HG02759 (cell line): ENCODE measurements at regions not wholly inside any gene's neighbourhood (a gene's known extent, or its start where the extent isn't known, plus 50 kb on each side); places are given as distances from the start of the nearest gene placed in this dataset.

ENCODE experiments used
- ATAC-seq: cut with Tn5 transposase; IDR thresholded peaks from one replicate; pipeline ENCODE4 v1.9.1; 2021; ENCODE audit warnings: mild to moderate bottlenecking, moderate library complexity; ENCODE audit not compliant: unreplicated experiment

GRCh38 chr2:196314157-196314556 is 142.8 kb upstream of the STK17B start:
- ATAC-seq = no peak

GRCh38 chr2:196314780-196315179 is 143.4 kb upstream of the STK17B start:
- ATAC-seq = no peak

GRCh38 chr2:196315388-196316049 is 144.1 kb upstream of the STK17B start:
- no peak for ATAC-seq

- no peak for ATAC-seq
Observed at GRCh38 chr2:196316050-196316430, 144.7 kb upstream of the STK17B start.

- ATAC-seq = no peak
Observed at GRCh38 chr2:196318517-196319377, 147.4 kb upstream of the STK17B start.

- ATAC-seq = no peak
Observed at GRCh38 chr2:196322973-196323810, 151.8 kb upstream of the STK17B start.

GRCh38 chr2:196324211-196324610 is 152.8 kb upstream of the STK17B start:
- ATAC-seq = no peak

- ATAC-seq = no peak
Observed at GRCh38 chr2:196328088-196328680, 156.8 kb upstream of the STK17B start.

- ATAC-seq = no peak
Observed at GRCh38 chr2:196329959-196330358, 158.6 kb upstream of the STK17B start.

- no peak for ATAC-seq
Observed at GRCh38 chr2:196330645-196331044, 159.3 kb upstream of the STK17B start.

GRCh38 chr2:196331143-196331542 is 159.8 kb upstream of the STK17B start:
- no peak for ATAC-seq

- no peak for ATAC-seq
Observed at GRCh38 chr2:196331851-196332250, 160.5 kb upstream of the STK17B start.

GRCh38 chr2:196333397-196333796 is 162.0 kb upstream of the STK17B start:
- ATAC-seq = no peak

GRCh38 chr2:196334710-196335109 is 163.3 kb upstream of the STK17B start:
- ATAC-seq = no peak

- no peak for ATAC-seq
Observed at GRCh38 chr2:196335221-196335634, 163.8 kb upstream of the STK17B start.

- ATAC-seq = no peak
Observed at GRCh38 chr2:196336207-196336606, 164.8 kb upstream of the STK17B start.

- ATAC-seq = peak; percentile 66
Observed at GRCh38 chr2:196336715-196337114, 165.3 kb upstream of the STK17B start.

- peak; percentile 41 for ATAC-seq
Observed at GRCh38 chr2:196337208-196337953, 166.0 kb upstream of the STK17B start.

GRCh38 chr2:196338440-196338839 is 167.1 kb upstream of the STK17B start:
- ATAC-seq = no peak

- no peak for ATAC-seq
Observed at GRCh38 chr2:196341277-196341841, 170.0 kb upstream of the STK17B start.
